Fibroblast of gingiva (primary cell): ENCODE measurements at regions not wholly inside any gene's neighbourhood (a gene's known extent, or its start where the extent isn't known, plus 50 kb on each side); places are given as distances from the start of the nearest gene placed in this dataset.

Experiments
- DNase-seq: peaks from one replicate; pipeline ENCODE4 v3.0.0-alpha.2; 2011; ENCODE audit warnings: low read depth

DNA sequence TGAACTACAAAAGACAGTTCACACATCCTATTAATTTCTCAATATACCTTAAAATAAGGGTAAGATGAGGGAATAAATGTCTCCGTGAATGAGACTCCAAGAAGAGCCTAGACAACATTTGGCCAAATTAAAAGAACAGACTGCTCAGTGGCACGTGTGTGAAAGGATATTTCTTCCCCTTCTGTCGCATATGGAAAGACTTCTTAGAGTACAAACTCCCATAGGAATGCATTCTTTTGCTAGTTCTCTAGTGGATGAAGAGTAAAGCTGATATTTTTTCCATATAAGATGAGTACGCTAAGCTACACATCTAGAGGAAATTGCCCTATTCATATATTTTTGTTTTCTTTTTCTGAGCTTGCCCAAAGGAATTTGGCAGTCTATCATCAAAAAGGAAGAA, 710.0 kb upstream of the ID2 start:
- DNase-seq: no peak

DNA sequence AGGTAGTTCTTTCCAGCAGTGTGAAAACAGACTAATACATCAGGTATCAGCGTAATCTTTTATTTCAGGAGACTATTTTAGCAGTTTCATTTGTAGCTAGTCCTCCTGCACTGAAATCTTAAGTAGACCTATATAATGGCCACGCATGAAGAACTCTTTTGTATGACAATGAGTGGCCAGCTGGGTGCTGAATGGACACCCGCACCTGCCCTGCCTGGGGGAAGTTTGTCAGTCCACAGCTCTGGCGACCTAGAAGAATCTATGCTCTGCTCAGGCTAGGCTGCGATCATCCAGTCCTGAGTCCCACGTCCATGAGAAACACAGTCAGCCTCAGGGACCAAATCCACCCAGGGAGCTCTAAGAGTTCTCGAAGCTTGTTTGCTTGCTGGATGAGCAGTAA, 709.2 kb upstream of the ID2 start:
- DNase-seq: no peak

DNA sequence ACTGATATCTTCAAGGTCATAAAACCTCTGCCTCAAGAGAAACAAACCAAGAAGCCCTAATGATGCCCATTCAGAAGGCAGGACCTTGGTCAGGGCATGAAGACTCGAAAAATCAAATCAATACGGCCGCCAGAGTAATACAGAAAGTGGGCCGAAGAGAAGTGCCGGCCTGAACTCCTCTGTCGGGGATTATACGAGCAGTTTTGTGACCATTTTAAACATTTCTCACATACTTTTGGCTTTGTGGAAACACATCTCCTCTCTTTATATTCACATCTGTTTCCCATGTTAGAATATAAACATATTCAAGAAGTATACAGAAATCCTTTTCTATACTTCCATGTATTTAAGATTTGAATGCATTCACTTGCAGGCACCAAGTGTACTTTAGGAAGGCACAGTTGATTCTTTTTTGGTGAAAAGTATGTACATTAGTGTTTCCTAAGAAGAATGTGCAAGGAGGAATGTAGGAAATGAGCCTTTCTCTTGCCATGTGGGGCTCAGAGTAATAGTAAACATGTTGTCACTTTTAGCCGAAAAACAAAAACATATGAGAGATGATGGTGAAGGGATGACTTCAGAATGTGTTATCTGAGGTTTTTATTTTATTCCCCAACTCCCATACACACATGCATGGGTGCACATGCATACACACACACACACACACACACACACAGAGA, 707.9 kb upstream of the ID2 start:
- no peak for DNase-seq

DNA sequence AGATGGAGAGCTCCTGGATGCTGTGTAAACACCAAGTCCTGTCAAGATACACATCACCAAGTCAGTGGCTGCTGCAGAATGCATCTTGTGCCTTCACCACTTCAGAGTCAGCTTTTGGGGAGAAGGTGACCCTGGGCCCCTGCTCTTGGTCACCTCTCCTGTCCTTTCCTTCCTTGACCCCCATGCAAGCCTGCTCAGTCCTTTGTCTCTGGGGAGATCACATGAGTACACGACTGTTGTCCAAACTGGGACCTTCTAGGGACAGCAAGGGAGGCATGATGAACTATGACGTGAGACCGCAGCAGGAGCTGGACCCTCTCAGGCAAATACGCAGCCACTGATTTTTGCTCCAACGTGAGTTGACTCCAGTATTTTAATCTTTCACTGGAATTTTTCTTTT, 706.9 kb upstream of the ID2 start:
- no peak for DNase-seq

DNA sequence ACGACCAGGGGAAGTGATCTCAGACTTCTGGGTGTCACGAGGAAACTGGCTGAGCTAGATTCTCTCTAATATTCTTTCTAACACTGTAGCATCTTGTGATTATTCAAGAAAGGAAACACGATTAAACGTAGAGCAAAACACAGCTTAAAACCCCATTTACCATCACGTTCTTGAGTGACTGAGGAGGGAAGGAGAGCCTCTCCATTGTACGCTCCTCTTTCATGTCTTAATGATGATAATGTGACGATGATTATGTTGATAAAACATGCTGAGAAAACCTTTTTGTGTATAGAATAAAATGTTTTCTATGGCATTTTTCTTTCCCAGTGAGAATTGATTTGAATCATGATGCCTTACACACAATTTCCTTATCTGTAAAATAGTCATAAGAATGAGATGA, 705.6 kb upstream of the ID2 start:
- no peak for DNase-seq

DNA sequence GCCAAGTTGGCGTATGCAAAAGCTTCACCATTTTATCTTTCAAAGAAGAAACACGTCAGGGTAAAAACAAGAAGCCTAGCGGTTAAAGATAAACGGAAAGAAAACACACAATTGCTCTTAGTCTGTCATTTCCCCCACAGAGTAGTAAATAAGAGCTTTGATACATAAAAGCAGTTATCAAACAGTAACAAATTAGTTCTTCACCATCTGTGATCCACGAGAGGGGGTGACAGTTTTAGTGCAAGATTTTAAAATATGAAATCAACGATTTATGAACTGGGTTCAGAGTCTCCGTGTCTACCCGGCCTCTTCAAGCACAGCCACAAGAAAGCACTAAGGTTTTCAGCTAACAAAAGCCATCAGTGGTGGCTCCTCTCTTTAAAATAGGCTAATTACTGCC, 703.9 kb upstream of the ID2 start:
- no peak for DNase-seq

DNA sequence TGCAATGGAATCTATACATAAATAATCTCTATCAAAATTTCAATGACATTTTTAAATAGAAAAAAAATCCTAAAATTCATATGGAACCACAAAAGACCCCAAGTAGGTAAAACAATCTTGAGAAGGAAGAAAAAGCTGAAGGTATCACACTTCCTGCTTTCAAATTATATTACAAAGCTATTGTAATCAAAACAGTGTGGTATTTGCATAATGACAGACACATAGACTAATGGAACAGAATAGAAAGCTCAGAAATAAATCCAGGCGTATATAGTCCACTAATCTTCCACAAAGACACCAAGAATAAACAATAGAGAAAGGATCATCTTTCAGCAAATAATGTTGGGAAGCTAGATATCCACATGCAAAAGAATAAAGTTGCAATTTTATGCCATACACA, 699.8 kb upstream of the ID2 start:
- DNase-seq: no peak

DNA sequence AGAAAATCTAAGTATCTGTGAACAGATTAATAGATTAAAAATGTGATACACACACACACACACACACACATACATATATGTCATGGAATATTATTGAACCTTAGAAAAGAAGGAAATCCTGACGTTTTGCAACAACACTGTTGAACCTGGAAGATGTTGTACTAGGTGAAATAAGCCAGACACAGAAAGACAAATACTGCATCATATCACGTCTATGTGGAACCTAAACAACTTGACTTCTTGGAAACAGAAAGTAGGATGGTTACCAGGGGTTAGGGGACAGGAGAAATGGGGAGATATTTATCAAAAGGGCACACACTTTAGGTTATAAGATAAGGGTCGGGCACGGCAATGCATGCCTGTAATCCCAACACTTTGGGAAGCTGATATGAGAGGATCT, 698.4 kb upstream of the ID2 start:
- no peak for DNase-seq

DNA sequence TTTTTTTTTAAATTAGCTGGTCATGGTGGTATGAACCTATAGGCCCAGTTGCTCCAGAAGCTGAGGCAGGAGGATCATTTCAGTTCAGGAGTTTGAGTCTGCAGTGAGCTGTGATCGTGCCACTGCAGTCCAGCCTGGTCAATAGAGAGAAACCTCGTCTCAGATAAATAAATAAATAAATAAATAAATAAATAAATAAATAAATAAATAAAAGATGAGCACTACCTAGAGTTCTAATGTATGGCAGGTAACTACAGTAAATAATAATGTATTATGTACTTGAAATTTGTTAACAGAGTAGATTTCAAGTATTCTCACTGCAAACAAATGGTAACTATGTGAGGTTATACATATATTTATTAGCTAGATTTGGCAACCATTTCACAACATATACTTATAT, 697.9 kb upstream of the ID2 start:
- DNase-seq: no peak

DNA sequence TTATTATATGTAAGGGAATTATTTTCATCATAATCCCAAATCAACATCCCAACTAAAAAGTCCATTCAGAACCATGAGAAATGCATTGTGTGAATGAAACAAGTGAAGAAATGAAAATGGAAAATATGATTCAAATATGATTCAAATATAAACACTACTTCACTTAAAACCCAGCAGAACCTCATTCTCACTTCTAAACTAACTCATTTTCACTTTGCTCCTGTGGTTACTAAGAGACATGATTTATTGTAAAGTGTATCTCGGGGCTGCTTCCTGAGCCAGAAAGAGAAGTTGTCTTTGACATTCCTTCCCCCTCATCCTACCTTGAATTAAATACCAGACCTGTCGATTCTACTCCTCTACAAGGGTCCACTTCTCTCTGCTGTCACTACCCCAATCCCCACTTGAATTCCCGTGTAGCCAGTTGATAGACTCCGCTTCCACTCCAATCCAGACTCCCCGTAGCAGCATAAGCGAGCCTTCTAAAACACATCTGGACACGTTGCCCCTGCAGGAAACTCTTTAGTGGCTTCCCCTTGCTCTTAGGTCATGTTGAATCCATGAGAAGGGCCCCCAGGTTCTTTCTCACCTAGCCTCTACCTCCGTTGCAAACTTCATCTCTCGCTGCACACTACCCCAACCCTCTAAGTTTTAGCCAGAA, 697.0 kb upstream of the ID2 start:
- DNase-seq: no peak

DNA sequence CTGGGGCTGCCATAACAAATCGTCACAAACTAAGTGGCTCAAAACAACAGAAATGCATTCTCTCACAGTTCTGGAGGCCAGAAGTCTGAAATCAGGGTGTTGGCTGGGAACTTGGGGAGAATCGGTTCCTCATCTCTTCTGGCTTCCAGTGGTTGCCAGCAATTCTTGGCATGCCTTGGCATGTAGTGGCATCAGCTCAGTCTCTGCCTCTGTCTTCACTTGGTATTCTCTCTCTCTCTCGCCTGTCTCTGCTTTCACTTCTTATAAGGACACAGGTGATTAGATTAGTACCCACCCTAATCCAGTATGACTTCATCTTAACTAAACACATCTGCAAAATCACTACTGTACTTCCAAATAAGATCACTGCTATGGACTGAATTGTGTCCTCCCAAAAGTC, 695.4 kb upstream of the ID2 start:
- no peak for DNase-seq

DNA sequence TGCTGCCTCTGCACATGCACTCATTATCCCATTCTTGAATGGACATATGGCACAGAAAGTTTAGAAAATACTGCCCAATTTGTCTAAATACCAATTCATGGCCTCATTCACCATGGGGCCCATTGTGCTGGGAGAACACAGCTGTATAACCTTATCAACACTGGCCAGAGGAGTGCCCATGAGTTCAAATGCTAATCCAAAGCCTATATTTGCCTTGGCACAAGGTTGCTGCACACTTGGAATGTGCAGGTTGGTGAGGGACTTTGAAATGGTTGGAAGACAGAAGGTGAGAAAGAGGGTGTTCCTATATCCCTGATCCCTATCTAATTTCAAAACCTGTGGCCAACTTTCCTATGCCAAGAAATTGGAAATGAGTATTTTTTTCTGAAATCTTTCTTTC, 693.9 kb upstream of the ID2 start:
- no peak for DNase-seq

DNA sequence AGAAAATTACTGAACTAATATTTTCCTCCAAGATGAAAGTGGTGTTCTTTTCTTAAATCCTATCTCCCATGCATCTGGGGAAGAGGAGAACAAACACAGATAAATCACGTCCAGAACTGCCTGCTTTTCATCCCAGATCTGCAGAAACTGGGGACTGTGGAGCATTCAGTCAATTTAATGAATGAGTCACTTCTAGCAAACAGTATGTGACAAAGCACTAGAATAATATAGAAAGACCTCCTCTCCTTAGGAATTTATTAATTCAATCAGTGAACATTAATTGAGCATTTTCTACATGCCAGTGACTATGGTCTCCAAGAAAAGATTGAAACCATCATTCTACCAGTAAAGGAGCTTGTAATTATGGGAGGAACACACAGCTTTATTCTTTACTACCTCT, 693.4 kb upstream of the ID2 start:
- no peak for DNase-seq

DNA sequence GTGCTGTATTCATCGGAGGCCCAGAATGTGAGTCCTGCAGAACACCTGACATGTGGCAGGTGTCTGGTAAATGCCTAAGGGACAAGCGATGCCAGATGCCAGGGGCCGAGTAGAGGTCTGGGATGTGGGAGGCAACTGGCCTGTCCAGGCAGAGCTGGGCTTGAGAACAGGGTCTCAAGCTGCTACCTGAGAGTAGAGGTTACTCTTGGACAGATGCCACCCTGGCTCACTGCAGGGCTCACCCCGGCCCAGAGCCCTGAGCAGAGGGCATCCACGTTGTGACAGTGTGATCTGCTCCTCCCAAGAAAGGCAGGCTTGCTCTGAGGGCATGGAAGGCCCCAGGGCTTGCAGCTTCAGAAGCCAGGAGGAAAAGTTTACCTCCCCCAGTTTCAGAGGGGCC, 692.0 kb upstream of the ID2 start:
- no peak for DNase-seq

DNA sequence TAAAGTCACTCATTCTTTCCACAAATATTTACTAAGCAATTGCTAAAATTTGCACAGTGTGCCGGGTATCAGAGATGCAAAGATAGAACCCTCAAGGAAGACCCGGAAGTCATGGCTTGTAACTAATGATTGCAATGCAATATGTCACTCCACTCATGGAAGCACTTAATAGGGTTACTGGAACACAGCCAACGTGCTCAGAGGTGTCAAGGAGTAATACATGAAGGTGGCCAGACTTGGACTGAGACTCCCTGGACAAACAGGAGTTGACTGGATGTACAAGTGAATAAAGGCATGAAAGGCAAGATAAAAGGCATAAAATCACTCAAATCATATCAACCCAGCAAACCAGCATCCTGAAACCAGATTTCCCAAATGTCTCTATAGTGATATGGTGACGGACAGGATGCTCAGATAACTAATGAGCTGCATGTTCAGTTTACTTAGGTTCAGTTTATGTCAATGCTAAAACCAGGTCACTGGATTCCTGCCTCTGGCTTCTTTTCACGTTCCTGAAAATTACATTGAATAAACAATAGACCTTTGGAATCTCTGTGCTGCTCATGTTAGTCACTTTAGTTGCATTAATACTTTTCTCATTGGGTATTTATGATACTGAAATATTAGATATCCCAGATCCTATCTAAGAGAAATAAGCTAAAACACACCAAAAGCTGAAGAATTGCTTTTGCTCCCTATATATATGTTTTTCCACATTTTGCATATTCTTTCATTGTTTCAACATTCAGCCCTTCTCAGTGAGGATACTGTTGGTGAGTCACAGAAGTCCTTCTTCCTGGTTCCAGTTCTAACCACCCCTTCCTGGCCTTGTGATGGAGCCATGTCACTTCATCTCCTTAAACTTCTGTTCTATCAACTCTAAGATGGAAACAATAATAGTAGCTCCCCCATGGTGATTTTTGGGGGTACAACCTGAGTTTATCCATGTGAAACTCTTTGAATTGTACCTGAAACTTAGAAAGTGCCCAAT, 688.9 kb upstream of the ID2 start:
- DNase-seq: no peak

DNA sequence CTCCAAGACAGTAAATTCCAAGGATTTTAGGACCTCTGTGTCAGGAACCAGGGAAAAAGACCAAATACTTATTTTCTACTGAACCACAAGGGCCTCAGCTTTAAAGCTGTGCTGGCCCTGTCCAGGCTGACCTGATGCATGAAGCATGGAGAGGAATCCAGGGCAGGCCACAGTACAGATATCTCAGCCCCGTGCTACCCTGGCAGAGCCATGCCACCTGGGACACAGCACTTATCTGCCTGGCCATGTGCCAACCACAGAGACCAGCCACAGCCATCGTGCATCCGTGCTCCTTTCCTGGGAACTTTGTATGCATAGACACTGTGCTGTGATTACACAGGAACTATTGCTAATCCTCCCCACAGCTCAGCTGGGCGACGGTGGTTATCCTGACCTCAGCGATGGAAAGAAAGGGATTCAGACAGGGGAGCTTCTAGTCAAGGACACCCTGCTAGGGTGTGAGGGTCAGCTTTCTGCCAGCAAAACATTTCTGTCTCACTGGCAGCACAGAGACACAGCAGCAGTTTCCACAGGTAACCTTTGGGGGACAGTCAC, 687.4 kb upstream of the ID2 start:
- DNase-seq: no peak

DNA sequence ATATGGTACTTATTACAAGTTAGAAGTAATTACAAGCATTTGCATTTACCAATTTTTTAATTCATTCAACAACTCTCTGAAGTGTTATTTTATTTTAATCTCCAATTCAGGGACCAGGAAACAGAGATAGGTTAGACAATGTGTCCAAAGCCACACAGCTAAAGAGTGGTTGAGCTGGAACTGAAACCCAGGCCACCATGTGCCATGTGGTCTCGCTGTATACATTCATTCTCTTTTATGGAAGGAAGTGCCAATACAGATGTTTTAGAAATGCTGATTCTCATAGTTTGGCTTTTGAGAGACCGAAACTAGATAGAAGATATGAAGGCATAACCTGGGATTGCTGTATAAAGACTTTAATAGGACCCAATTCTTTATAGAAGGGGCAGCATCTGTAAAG, 684.6 kb upstream of the ID2 start:
- DNase-seq: no peak

DNA sequence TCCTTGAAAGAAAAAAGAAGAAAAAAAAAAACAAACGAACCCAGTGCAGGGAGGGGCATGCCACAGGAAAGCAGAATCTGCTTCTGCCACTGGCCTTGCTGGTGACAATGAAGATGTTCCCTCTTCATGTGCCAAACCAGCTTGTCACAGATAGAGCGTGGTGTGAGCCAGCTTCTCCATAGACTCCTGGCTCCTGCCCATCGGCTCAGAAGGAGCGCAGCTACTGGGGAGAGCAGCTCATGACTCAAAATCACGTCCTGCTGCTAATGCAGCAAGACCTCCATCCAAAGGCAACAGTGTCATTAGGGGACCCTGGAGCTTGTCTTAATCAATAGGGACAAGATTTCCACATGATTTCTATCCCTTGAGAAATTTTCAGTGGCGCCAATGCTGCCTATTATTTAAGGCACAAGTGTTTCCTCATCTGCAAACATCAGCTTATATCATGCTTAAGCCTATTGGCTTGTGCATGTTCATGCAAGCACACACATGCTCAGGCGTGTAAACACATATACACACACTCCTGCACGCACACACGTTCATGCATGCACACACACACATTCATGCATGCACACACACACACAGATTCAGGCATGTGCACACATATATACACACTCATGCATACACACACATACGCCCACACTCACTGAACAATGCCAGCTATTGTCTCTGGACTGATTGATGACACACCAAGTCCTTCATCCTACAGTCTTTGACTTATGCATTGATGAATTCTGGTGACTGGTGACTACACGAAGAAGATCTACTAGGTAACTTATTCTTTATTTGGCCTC, 682.0 kb upstream of the ID2 start:
- no peak for DNase-seq

DNA sequence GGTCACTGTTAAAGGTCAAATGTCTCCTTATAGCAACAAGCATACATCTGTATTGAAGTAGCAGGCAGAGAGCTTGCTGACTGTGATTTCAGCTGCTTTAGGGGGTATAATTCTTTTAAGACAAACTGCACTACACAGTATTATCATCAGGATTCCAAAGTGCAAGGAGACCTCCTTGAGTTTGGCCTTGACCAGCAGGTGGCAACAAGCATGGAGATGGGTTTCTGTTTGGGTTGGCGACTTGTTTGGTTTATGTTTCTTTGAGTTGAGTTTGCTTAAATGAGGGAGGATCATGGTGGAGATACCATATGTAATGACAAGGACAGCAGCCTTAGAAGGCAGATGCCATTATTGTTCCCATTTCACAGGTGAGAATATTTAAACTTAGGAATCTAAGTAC, 681.0 kb upstream of the ID2 start:
- no peak for DNase-seq

DNA sequence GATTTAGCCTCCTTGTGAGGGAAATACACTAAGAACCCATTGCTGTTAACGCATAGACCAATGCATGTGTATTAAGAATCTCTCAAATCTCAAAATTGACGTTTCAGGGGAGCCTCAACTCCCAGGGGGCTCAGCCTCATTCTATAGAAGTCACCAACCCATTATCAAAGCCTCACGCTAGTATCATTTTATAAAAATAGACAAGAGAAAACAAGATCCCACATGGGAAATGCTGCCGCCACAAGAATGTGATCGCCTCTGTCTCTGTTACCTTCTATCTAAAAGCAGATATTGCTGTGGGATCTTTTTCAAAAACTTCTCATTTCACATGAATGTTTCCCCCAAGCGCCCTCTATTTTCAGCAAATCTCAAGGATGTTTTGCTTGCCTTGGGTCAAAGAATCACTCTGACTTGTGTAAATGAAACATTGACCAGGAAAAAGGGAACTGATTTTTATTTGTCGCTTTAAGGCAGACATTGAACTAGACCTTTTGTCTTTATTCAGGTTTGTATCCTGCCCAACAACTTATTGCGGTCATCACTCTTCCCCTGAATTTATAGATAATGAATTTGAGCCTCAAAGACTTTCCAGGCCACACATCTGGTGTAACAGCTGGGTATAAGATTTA, 679.0 kb upstream of the ID2 start:
- no peak for DNase-seq

DNA sequence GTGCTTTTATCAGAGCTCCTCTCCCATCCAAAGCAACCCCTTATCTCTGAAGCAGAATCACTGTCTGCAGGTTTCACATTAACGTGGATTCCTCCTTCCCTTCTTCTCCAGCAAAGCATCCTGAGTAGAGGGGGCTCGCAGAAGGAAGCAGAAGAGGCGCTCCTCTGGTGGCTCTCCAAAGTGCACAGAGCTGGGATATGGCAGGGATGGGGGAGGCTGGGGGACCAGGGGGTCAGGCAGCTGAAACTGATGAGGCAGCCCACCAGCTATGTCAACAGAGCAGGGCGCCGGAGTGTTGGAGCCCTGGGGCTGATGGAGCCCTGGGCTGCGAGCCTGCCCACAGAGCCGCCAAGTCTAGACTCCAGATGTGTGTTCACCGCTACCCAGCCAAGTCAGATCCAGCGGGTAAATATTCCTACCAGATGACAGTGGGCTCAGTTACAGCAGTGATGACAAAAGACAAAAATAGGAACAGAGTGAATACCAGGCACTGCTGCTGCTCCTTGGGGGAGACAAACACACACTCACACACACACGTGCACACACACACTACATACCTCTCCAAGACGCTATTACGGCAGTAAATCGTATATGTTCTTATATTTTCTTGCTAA, 678.3 kb upstream of the ID2 start:
- peak; percentile 72 for DNase-seq
